ENCODE measurements at regions not wholly inside any gene's neighbourhood (a gene's known extent, or its start where the extent isn't known, plus 50 kb on each side); places are given as distances from the start of the nearest gene placed in this dataset.

- TF ChIP-seq ZNF395 (CRISPR knock-in tag; IDR thresholded peaks at IDR 0.05) (no peak), TAL1 (IDR thresholded peaks at IDR 0.05) (no peak), XRCC3 (IDR thresholded peaks at IDR 0.05) (no peak)
- TF ChIP-seq, protein P1, sequence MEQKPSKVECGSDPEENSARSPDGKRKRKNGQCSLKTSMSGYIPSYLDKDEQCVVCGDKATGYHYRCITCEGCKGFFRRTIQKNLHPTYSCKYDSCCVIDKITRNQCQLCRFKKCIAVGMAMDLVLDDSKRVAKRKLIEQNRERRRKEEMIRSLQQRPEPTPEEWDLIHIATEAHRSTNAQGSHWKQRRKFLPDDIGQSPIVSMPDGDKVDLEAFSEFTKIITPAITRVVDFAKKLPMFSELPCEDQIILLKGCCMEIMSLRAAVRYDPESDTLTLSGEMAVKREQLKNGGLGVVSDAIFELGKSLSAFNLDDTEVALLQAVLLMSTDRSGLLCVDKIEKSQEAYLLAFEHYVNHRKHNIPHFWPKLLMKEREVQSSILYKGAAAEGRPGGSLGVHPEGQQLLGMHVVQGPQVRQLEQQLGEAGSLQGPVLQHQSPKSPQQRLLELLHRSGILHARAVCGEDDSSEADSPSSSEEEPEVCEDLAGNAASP (IDR thresholded peaks at IDR 0.05): no peak
Observed at GRCh38 chr9:28190981-28191380, 617.7 kb upstream of the C9orf72 start (continued).

DNA sequence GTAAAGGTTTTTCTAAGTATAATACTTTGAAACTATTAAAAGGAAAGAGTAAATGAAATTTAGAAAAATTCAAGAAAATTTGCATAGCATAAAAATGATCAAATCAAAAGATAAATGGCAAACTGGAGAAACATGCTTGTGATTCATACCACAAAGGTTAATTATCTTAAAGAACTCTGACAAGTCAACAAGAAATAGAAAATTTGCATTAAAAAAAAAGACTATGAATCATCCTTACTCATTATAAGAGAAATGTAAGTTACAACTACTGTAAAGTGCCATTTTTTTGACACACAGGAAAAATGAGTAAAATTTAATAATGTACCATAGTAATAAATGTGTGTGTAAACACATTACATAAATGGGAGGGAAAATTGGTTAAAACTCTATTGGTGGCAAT, 624.4 kb upstream of the C9orf72 start:
- Histone ChIP-seq H3K4me2 (ENCODE audit: insufficient read depth, low read length) (no peak overlapping the region), H4K20me1 (replicated peaks; ENCODE audit: control insufficient read depth, insufficient read depth, low read length) (no peaks in the 10 kb centered on the region), H3K79me2 (ENCODE audit: control insufficient read depth, insufficient read depth, low read length) (no peaks in the 10 kb centered on the region), H3K4me1 (replicated peaks in 1 of 2; ENCODE audit: control insufficient read depth in 2 of 2, insufficient read depth in 2 of 2, low read length in 2 of 2) (no peaks in the 10 kb centered on the region), H3K27me3 (ENCODE audit: control insufficient read depth in 2 of 2, insufficient read depth in 2 of 2, low read length in 2 of 2) (no peaks in the 10 kb centered on the region), H3K27ac (ENCODE audit: extremely low read depth, low read depth, low read length) (no peak overlapping the region), H3K36me3 (ENCODE audit: control insufficient read depth, insufficient read depth, low read length) (no peaks in the 10 kb centered on the region), H3K9me1 (ENCODE audit: control insufficient read depth, insufficient read depth, low read length) (no peaks in the 10 kb centered on the region), H2AFZ (ENCODE audit: low read depth, low read length) (no peak overlapping the region), H3K4me3 (no peak overlapping the region), H3K9ac (ENCODE audit: insufficient read depth in 1 of 2, low read depth in 2 of 2, low read length in 2 of 2) (no peak overlapping the region), H3K9me3 (replicated peaks; ENCODE audit: control insufficient read depth, insufficient read depth, low read depth, low read length) (no peaks in the 10 kb centered on the region)
- in situ Hi-C loops (cut with MboI): no loop called here
- ChIA-PET POLR2A (no interaction called here), CTCF (ENCODE audit: low intra/inter-chr PET ratio) (no interaction called here)
- TF ChIP-seq CBX2 (IDR thresholded peaks at IDR 0.05; ENCODE audit: insufficient read depth, low read length, poor library complexity, severe bottlenecking) (no peak), PRPF4 (IDR thresholded peaks at IDR 0.05; ENCODE audit: insufficient read depth, low read depth, low read length, poor library complexity, severe bottlenecking) (no peak), KDM5B (IDR thresholded peaks at IDR 0.05; ENCODE audit: insufficient replicate concordance, low read depth, low read length) (no peak), HNRNPK (IDR thresholded peaks at IDR 0.05; ENCODE audit: low read depth, low read length, poor library complexity, severe bottlenecking) (no peak)
- TF ChIP-seq, protein P2, sequence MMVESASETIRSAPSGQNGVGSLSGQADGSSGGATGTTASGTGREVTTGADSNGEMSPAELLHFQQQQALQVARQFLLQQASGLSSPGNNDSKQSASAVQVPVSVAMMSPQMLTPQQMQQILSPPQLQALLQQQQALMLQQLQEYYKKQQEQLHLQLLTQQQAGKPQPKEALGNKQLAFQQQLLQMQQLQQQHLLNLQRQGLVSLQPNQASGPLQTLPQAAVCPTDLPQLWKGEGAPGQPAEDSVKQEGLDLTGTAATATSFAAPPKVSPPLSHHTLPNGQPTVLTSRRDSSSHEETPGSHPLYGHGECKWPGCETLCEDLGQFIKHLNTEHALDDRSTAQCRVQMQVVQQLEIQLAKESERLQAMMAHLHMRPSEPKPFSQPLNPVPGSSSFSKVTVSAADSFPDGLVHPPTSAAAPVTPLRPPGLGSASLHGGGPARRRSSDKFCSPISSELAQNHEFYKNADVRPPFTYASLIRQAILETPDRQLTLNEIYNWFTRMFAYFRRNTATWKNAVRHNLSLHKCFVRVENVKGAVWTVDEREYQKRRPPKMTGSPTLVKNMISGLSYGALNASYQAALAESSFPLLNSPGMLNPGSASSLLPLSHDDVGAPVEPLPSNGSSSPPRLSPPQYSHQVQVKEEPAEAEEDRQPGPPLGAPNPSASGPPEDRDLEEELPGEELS (CRISPR knock-in tag; IDR thresholded peaks at IDR 0.05; ENCODE audit: borderline replicate concordance): no peak
- intact Hi-C loops (cut with micrococcal nuclease): no loop called here
- DNase-seq (ENCODE audit: extremely low read depth in 1 of 4, low spot score in 3 of 4) (no peak), ATAC-seq (no peak), FAIRE-seq (no peak)
- BruUV-seq (replicated peaks): no TSS peak

Data from K562 (cell line).